NCI-H2227 (cell line): ENCODE measurements at regions not wholly inside any gene's neighbourhood (a gene's known extent, or its start where the extent isn't known, plus 50 kb on each side); places are given as distances from the start of the nearest gene placed in this dataset.
"Not testable (repeated sequence)": the region's sequence is repeated elsewhere in the genome, so short reads cannot be mapped to it uniquely, and the experiment has no call there.

Source experiments
- DNase-seq: peaks from one replicate; lab custom pipeline; 2025; ENCODE audit not compliant: unreplicated experiment; lab: John Stamatoyannopoulos, UW

DNA sequence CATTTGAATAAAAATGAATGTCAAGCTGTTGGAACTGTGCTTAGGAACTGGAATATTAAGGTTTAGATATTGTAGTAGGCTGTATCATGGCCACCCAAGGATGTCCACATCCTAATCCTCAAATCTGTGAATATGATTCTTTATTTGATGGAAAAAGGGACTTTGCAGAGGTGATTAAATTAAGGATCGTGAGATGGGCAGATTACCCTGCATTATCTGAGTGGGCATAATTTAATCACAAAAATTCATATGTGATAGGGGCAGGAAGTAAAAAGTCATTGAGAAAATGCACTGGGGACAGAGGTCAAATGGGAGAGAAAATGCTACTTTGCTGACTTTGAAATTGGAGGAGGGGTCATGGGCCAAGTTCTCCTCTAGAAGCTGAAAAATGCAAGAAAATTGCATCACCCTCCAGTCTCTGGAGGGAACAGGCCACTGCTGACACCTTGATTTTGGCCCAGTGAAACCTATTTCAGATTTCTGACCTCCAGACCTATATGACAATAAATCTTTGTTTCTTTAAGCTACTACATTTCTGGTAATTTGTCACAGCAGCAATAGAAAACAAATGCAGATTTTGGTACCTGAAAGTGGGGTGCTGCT lies 521.4 kb downstream of the PCDH7 start:
- DNase-seq, result no peak

DNA sequence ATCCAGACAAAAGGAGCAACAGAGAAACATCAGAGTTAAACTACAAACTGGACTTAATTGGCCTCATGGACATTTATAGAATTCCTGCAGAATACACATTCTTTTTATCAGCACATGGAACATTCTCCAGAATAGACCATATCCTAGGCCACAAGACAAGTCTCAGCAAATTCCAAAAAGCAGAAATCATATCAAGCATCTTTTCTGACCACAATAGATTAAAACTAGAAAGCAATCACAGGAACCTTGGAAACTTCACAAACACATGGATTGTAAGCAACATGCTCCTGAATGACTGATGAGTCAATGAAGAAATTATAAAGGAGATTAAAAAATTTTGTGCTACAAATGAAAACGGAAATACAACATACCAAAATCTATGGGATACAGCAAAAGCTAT lies 526.7 kb downstream of the PCDH7 start:
- no peak for DNase-seq

DNA sequence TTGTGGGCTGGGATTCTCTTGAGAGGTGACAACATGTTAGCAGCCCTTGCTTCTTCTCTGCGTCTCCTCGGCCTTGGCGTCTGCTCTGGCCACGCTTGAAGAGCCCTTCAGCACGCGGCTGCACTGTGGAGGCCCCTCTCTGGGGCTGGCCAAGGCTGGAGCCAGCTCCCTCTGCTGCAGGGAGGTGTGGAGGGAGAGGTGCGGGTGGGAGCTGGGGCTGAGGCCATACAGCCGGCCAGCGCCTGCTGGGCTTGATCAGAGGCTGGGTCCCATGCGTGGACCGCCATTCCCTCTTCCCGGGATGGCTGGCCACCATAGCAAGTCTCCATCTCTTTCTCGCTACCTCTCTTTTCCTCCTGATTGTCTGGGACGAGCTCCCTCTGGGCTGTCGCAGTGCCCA lies 539.0 kb downstream of the PCDH7 start:
- DNase-seq, result no peak

DNA sequence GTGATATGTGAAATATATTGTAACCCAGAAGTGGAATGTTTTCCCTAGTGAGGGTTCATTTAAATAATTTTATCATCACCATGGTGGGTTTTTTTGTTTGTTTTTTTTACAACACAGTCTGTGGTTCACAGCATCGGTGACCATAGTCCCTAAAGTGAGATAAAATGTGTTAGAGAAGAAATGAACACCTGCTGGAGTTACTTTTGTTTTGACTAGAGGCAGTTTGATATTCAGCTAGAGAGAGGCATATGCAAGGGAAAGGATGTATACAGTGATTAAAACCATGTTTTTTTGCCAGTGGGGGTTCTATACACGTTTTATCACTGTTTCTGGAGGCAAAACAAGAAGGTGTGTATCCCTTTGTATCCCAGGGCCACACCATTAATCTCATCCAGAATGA lies 541.5 kb downstream of the PCDH7 start:
- no peak for DNase-seq

DNA sequence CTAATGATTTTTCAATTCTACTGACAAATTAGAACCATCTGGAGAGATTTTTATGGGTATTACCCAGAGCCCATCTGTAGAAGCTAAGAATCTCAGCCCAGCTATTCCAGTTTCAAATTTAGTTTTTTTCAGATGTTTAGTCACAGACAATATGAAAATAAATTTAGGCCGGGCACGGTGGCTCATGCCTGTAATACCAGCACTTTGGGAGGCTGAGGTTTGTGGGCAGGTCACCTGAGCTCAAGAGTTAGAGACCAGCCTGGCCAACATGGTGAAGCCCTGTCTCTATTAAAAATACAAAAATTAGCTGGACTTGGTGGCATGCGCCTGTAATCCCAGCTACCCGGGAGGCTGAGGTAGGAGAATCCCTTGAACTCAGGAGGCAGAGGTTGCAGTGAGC lies 545.9 kb downstream of the PCDH7 start:
- DNase-seq, result not testable (repeated sequence)

DNA sequence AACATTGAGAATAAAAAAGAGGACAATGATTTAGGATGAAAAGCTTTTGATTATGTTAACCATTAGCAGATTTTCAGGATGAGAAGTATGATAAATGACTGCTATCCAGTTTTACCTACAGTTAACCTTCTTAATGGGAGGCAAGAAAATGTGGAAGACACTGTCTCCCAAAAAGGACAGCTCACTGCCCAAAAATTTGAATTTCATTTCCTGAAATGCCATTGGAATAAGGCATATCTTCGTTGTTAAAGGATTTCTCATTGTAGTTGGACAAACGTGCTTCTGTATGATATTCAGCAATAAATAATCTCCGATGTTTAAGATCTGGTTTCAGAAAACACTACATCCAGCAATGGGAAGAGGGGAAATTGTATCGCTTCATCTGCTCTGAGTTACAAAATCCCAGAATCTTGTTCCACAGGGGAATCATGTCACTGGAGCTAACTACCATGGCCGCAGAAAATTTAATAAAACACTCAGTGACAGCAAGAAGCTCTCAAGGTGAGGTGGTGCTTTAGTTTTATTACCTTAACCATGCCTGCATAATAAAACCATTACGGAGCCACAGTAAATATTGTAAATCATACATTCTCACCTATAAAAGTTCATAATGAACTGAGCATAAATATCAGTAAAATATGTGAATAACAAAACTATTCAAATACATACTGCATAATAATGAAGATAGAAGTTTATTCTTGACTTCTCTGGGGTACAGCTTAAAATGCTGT lies 552.3 kb downstream of the PCDH7 start:
- no peak for DNase-seq

DNA sequence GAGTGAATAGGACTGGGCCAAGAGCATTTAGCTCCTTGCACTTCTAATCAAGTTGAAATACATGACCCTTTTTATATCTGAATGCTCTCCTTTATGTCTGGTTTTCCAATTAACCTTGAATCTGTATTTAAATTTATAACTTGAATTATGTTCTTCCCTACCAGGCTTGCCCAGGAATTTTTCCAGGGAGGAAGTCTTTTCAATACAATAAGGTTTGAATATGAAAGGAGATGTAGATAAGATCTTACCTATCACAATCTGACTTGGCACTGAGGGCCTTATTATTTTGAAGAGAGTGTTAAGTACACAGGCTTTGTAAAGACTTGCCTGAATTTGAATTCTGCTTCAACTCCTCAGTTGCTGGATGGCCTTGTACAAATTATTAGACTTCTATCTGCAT lies 555.7 kb downstream of the PCDH7 start:
- no peak for DNase-seq

DNA sequence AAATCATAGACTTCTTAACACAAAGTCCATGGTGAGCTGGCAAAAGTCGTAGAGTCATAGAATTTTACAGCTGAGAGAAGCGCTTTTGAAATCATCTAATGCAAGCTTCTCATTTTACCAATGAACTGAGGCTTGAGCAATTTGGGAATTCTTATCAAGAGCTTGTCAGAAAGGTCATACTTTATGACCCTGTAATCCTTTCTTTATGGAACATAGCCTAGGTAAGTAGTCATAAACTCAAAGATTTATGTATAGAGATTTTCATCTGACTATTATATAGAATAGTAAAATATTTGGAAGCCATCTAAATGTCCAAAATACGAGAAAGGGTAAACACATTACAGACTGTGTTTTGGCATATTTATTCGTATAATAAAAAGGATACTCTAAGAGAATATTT lies 563.5 kb downstream of the PCDH7 start:
- no peak for DNase-seq

DNA sequence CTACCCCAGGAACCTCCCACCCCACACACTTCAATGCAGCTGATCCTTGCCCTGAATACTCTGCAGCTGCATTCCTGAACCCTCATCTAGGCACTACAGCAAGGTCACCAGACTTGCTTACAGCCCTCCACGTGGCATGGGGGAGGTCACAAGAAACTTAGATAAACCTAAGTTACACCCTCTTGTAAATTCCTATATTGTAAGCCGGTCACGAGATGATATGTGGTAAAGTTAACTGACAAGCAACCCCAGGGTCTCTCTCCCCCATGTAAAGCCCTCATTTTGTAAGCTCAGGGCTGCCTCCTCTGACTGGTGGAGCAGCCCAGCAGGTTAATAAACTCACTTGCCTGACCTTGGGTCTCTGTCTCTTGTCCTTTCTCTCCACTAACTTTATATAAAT lies 570.7 kb downstream of the PCDH7 start:
- DNase-seq, result no peak

DNA sequence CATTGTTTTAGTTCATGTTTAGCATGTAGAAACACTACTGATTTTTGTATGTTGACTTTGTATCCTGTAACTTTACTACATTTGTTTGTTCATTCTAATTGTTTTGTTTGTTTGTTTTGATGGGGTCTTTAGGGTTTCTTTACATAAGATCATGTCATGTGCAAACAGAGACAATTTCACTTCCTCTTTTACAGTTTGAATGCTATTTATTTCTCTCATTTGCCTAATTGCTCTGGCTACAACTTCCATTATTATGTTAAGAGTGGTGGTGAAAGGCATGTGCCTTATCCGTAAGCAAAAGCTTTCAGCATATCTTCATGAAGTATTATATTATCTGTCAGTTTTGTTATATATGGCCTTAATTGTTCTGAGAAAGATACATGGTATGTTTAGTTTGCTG lies 571.1 kb downstream of the PCDH7 start:
- DNase-seq, result no peak

DNA sequence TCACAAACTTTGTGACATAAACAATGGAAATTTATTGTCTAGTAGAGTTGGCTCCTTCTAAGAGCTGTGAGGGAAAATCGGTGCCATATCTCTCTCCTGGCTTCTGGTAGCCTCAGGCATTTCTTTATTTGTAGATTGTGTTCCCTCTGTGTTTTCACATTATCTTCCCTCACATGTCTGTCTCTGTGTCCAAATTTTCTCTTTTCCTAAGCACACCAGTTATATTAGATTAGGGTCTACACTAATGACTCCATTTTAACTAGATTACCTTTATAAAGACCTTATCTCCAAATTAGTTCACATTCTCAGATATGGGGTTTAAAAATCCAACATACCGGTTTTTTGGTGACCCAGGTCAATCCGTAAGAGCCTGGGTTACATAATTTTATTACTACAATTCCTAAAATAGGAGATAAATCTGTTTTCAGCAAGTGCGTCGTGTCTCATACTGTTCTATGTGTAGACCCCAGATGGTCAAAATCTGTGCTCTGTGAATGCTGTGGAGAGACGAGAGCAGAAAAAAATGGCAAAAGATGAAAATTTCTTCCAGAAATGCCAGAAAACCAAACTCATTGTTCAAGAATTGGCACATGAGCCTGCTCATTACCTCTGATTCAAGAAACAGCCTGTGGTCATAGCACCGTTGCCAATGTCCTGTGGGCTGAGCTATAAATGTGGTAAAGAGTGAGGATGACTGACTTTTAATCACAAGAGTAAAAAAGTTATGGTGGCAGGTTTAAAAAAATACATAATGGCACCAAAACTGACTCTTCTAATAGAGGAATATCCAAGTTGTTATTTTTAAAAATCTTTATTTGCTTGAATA lies 574.7 kb downstream of the PCDH7 start:
- DNase-seq, result no peak

DNA sequence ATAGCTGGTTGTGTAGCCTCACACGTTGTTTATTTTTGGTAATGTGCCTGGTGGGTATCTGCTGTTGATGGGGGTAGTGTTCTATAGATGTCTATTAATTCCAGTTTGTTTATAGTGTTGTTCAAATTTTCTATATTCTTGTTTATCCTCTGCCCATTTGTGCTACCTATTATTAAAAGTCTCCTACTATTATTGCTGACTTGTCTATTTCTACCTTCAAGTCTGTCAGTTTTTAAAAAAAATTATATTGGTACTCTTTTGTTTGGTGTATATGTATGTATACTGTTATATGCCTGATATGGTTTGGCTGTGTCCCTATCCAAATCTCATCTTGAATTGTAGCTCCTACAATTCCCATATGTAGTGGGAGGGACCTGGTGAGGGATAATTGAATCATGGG lies 578.6 kb downstream of the PCDH7 start:
- no peak for DNase-seq

DNA sequence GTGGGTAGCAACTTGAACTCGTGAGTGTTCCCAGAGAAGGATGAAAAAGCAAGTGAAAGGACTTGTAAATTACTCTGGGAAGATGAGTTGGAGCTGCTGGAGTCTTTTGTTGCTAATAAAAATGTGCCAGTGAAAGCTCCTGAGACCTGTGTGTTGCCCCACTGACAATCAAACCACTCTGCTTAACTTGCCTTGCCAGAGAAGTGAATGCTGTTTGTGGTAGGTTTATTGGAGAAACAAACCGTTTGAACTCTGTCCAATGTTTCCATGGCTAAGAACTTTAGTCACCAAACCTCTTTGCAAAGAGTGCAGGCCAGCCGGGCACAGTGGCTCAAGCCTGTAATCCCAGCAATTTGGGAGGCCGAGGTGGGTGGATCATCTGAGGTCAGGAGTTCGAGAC lies 586.9 kb downstream of the PCDH7 start:
- DNase-seq, result no peak

DNA sequence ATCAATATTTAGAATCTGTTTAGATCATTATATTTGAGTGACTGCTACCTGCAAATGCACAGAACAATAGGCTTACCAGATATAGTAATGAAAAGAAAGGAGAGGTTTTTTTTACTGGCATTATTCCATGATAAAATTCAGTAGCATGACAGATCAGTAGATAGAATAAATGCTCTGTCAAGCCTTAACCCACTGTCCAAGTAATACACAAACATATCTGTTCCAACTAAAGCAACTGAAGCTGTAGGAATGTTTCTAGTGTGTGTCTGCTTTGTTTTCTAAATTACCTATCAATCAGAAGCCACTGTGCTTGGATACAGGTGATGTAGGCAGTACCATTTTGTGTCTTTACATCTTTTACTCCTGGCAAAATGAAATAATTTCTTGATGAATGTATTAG lies 604.6 kb downstream of the PCDH7 start:
- no peak for DNase-seq

DNA sequence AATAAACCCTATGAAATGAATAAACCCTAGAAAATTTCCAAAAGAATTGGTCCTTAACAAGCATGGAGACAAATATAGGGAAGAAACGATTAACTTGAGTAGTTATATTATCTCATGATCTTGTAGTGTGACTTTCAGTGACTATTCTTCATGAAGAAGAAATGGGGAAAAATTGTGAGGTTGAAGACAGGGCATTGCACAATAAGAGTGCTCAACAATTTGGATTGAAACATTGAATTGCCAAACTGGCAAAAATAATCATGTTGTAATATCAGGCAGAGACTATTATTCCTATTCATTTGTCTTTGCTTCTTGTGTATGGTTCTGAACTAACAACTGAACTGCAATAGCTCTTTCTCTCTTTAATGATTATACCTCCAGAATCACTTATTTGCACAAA lies 605.1 kb downstream of the PCDH7 start:
- no peak for DNase-seq

DNA sequence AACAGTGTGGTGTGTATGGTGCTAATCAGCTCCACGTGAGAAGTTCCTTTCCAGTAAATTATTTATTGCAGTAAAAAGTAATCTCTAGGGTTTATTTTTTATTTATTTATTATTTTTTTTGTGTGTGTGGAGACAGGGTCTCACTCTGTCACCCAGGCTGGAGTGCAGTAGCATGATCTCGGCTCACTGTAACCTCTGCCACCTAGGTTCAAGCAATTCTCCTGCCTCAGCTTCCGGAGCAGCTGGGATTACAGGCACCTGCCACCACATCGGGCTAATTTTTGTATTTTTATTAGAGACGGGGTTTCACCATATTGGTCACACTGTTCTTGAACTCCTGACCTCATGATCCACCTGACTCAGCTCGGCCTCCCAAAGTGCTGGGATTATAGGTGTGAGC lies 606.9 kb downstream of the PCDH7 start:
- no peak for DNase-seq

DNA sequence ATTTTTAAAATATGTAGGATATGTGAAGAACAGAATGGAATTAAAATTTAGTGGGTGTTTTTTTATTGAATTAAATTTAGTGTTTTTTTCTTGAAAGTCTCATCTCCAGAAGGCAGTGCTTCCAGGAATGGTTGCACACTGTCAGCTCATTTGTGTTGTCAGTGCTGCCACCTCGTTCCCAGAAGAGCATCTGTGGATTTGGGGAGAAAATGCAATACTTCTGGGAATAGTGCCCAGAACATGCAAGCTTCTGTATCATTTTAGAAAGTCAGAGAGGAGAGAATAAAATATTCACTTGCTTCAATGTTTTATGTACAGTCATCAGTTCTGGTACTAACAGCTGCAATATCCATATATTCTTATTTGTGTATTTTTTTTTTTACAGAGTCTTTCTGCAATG lies 608.8 kb downstream of the PCDH7 start:
- no peak for DNase-seq

DNA sequence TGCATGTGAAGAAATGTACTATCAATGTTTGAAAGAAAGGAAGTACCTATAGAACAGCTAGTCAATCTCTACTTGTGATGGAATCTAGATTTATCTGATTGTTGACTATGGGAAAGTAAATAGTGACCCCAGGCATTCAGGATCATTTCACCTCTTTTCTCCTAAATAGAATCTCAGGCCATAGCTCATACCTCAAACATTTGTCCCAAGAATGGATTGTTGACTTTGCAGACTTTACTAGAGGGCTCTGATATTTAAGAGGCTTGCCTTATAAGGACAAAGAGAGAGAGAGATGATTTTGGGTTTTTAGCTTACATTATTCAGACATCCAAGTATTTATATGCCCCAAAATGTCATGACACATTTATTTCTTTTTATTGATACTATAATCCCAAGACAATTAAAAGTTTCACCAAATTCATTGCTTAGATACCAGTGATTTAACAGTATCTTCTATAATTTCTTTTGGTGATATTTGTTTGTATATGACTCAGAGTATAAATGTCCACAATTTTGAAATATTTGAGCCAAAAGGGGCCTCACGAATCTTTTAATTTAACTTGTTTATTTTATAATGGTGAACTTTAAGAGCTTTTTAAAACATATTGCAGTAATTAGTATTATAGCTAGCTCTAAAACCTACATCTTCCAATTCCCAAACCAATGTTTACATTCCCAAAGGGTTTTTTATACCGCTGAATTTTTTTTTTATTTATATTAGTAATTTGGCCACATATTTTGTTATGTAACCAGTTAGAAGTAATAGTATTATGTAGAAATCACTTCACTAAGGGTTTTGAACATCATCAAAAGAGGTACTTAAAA lies 614.1 kb downstream of the PCDH7 start:
- DNase-seq, result no peak

DNA sequence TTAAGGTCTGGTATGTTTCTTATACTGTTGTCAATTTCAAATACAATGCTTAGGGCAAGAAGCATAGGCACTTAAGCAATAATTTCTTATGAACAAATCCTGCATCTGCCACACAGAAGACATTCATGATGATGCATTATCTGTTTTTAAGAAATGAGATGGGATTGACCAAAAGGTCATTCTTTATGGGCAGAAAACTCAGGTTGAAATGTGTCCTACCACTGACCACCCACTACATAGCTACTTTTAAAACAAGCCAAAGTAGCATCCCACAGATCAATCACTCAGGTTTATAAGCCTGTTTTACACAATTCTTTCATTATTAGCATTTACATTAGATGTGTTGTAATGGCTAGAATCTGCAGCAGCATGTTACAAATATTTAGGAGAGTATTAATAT lies 617.8 kb downstream of the PCDH7 start:
- DNase-seq, result no peak

DNA sequence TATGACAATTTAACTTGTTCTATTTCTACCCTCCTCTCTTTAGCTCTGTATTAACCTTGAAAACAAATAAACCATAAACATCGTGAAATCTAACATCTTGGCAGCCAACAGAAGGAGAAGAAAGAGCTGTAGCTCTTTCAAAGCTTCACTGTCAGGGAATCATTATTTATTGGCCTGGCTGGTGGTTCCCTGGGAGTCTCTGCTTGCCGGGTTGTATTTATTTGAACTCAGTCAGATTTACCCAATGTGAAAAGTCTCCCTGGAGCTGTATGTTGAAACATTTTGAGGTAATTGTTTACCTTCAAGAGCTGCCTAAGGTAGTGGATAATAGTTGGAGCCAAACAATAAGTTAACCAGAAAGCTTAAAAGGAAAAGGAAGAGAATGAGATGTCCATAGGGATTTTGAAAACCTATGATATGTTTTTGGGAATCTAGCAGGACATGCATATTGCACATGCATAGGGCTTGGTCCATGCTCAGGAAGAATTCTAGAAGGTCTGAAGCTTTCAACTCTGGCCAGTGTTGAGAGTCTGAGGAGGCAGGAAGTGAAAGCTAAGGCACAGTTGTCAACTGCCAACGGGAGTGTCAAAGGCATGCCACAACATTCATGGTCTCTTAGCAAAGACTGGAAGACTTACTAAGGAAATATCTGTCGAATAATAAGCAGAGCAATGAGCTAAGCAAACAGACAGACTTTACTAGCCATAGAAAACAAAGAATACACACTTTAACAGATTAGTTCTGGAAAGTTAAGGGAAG lies 621.6 kb downstream of the PCDH7 start:
- DNase-seq, result no peak

DNA sequence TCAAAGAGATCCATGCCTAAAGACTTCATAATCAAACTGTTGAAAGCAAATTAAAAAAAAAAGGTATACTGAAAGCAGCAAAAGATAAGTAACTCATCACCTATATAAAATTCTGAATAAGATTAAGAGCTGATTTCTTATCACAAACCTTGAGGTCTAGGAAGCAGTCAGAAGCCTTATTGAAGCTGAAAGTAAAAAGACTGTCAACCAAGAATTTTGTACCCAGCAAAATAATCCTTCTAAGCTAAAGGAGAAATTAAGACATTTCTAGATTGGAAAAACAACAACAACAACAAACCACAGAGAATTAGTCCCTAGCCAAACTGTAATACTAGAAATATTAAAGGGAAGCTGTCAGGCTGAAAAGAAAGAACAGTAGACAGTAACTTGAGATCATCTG lies 622.9 kb downstream of the PCDH7 start:
- DNase-seq, result no peak
